Activated CD4-positive, CD25-positive, alpha-beta regulatory T cell (primary cell): ENCODE measurements at regions not wholly inside any gene's neighbourhood (a gene's known extent, or its start where the extent isn't known, plus 50 kb on each side); places are given as distances from the start of the nearest gene placed in this dataset.
"Not testable (repeated sequence)": the region's sequence is repeated elsewhere in the genome, so short reads cannot be mapped to it uniquely, and the experiment has no call there.

ENCODE experiments used
- DNase-seq, 4 experiments: peaks; one replicate each; lab custom pipeline; 2025; lab: John Stamatoyannopoulos, UW

DNA sequence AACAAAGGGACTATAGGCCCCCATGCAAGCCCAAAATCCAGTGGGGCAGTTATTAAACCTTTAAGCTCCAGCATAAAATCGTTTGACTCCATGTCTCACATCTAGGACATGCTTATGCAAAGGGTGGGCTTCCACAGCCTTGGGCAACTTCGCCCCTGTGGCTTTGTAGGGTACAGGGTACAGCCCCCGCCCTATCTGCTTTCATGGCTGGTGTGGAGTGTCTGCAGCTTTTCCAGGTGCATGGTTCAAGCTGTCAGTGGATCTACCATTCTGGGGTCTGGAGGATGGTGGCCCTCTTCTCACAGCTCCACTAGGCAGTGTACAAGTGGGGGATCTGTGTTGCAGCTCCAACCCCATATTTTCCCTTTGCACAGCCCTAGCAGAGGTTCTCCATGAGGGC lies 559.8 kb upstream of the TECRL start:
- DNase-seq, result no peak

- DNase-seq, result no peak
Observed at GRCh38 chr4:64967286-64967685, 558.0 kb upstream of the TECRL start.

- no peak for DNase-seq
Observed at GRCh38 chr4:64960516-64960915, 551.3 kb upstream of the TECRL start.

DNA sequence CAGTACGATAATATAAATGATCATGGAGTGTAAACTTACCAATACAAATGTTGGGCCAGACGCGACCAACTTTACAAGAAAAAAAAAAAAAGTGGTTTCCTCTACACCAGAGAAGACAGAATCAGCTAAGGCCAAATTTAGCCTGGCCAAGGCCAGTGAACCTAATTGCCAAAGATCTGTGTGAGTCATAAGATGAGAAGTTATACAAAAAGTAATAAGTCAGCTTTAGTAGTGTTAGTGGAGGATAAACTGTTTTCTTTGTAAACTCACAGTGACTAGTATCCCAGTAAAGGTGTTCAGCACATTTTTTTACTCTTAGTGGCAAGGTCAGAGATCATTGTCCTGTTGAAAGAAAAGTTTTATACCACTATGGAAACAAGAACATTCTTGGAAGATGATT lies 531.4 kb upstream of the TECRL start:
- no peak for DNase-seq

GRCh38 chr4:64935469-64936001 lies 526.3 kb upstream of the TECRL start:
- DNase-seq, result no peak

DNA sequence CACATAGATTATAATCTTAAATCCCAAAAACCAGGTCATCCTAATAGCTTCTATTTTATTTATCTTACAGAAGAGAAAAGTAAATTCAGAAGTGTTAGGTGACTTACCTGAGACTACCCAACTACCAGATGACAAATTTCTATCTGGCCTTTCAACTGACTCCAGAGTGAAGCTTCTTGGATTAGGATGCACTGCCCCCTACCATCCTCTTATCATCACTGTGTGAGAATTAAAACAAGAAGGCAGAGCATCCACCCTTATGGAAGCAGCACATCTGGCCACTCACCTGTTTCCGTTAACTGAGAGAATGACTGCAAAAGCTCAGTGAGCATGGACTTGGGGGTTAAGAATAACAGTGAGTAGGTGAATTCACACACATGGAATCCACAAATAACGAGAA lies 502.6 kb upstream of the TECRL start:
- no peak for DNase-seq

- DNase-seq, result no peak
Observed at GRCh38 chr4:64903986-64904385, 494.7 kb upstream of the TECRL start.

DNA sequence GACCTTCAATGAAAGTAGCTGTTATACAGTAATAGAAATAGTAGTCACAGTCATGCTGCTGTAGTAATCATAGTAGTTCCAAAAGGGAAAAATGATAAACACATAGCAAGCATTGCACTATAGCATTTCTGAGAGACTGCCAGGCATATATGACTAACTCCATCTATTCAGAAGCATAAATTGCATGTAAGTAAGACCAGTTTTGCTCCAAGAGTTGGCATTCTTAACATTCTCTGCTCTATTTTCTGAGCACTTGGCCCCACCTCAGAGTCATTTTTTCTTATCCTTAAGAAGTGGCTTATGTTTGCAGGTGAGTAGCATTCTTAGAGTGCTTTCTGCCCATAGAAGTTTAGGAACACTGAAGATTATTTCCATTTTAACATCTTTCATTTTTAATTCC lies 490.3 kb upstream of the TECRL start:
- no peak for DNase-seq

DNA sequence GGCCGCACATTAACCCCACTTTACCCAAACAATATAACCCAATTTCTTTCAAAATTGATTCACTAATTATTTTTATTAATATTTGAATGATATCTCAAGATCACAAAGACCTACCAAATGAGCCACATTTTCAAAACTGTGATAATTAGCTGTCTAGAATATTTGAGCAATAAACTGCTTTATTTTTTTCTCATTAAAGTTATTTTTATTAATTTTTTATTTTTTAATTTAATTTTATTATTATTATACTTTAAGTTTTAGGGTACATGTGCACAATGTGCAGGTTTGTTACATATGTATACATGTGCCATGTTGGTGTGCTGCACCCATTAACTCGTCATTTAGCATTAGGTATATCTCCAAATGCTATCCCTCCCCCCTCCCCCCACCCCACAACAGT lies 489.8 kb upstream of the TECRL start:
- DNase-seq, result not testable (repeated sequence)

GRCh38 chr4:64897683-64898082 lies 488.4 kb upstream of the TECRL start:
- no peak for DNase-seq

DNA sequence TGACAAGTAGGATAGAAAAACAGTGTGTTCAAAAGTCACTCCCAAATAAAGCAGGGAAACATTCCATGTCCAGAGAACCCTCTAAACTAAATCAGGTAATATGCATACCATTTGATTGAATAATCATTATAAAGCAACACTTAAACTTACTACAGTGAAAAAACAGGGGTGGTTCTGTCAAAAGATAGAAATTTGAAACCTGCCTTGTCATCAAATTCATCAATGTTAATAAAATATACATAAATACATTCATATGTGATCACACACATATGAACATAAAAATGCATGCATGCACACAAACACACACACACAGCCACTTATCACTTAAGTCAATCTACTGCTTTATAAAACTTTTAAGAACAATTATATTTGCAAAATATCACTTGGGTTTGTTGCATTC lies 485.8 kb upstream of the TECRL start:
- DNase-seq, result no peak

- no peak for DNase-seq
Observed at GRCh38 chr4:64893205-64893604, 484.0 kb upstream of the TECRL start.

DNA sequence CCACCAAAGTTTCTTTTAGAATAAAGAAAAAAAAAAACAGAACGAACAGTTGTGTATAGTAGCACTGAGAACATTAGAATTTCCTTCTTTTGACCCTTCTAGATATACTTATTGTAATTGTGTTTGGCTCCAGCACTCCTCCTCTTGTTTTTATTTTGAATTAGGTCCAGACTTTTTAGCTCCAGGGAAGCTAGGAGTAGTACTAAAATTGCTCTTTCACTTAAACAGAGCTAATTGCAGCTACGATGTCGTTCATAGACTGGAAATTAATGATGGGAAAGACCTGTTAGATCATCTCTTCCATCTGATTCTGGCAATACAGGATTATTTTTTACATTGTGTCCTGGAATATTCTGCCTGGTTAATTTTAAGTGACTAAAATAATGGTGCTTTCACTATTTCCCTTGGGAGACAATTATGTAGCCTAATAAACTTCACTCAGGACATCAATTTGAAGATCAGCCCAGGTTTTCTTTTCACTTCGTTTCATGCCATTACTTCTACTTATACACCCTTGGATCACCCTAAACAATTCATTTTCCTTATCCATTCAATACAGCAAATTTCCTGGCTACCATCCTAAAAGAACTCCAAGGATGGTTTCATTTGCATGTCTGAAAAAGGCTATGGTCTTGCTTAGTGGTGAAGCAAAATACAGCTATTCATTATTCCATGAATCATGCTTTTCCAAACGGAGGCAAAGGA lies 480.8 kb upstream of the TECRL start:
- DNase-seq, result no peak

- no peak for DNase-seq
Observed at GRCh38 chr4:64883087-64883807, 474.0 kb upstream of the TECRL start.

GRCh38 chr4:64882311-64883086 lies 473.2 kb upstream of the TECRL start:
- DNase-seq, result no peak

GRCh38 chr4:64880557-64880956 lies 471.3 kb upstream of the TECRL start:
- DNase-seq, result no peak

GRCh38 chr4:64876021-64876420 lies 466.8 kb upstream of the TECRL start:
- no peak for DNase-seq

DNA sequence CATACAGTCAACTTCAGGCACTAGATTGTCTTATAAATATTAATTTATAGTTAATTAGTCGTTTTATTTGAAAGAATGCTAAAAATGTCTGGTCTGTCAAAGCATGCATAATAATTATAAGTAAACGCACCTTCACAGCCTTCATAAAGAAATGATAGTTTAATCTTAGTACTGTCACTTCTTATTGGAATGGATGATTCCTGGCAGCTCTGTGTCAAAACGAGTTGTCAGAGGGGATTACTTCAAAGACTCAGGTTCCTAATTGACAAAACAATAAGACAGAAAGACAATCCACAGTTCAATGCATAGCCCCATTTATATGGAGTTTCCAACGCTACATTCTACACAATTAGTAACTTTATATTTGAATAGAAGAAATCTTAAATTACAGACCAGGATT lies 461.3 kb upstream of the TECRL start:
- no peak for DNase-seq

DNA sequence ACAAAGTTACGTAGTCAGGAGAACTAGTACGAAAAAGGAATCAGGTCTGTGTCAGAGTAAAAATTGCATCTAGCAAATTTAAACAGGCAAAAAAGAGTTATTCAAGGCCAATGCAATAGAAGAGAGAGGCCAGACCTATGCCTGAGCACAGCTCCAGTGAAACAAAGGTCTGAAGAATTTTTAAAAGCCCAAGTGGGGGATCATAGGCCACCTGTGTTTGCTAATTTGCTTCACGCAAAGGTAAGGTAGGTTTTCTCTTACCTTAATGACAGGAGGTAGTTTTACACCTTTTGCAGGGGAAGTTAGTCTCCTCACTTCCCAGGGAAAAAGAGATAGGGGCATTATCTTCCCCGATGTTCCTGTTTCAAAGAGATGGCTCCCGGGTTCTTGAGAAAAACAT lies 448.6 kb upstream of the TECRL start:
- no peak for DNase-seq

DNA sequence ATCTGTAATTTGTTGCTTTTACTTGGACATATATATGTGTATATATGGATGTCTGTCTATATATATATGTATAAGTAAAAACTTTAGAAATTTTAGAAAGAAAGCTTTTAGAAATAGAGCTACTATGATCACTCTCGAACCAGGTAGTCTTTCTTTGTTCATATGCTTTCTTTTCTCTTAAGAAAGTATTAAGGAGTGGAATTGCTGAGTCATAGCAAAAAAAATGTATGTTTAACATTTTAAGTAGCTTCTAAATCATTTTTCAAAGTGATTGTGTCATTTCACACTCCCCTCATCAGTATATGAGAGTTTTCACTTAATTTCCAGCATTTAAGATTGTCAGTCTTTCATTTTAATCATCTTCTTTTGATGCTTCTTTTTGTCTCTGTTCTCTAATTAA lies 447.9 kb upstream of the TECRL start:
- no peak for DNase-seq

GRCh38 chr4:64846417-64846816 lies 437.2 kb upstream of the TECRL start:
- no peak for DNase-seq

DNA sequence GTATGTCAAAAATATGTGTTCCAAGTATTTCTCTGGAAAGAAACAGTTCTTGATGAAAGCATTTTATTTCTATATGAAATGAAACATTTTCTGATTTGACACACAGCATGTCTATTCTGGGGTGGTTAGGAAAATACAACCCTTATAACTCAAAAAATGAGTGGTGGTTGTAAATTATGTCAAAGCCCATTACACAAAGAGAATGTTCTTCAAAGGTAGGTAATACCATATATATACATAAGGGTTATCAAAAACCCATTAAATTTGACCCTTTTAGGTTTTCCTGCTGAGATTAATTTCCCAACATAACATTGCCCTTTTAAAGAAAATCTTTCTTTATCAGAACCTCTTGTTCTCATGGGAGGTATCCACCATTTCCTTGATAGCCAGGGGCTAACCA lies 420.5 kb upstream of the TECRL start:
- DNase-seq, result no peak

DNA sequence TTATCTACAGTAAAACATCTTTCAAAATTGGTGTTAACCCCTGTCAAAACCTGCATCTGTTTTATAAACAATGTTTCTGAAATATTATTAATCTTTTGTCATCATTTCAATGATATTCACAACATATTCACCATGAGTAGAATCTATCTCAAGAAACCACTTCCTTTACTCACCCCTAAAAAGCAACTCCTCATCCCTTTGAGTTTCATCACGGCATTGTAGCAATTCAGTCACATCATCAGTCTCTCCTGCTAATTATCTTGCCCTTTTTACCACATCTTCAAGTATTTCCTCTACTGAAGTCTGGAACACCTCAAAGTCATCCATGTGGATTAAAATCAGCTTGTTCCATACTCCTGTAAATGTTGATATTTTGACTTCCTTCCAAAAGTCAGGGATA lies 415.3 kb upstream of the TECRL start:
- DNase-seq, result no peak
